OCI-LY1 (cell line): ENCODE measurements at regions not wholly inside any gene's neighbourhood (a gene's known extent, or its start where the extent isn't known, plus 50 kb on each side); places are given as distances from the start of the nearest gene placed in this dataset.

Experiments used
- CTCF ChIP-seq: fragments of 200-600 bp; sonication (generic), shearing (Covaris generic); IDR thresholded peaks from 2 replicates; pipeline ENCODE4 v1.5.1; 2017; ENCODE audit warnings: mild to moderate bottlenecking, antibody characterized with exemption, low read length, moderate library complexity, mixed read lengths
- EZH2 ChIP-seq: fragments of 200-600 bp; sonication (generic), shearing (Covaris generic); IDR thresholded peaks from 2 replicates; pipeline ENCODE4 v1.8.0; 2017; ENCODE audit warnings: borderline replicate concordance, mixed run types, mild to moderate bottlenecking, antibody characterized with exemption, low read length, moderate library complexity, mixed read lengths

GRCh38 chr16:79690159-79690558, 89.6 kb upstream of the MAF start:
- no peak for TF ChIP-seq CTCF
- TF ChIP-seq EZH2: no peak
